ENCODE measurements at regions not wholly inside any gene's neighbourhood (a gene's known extent, or its start where the extent isn't known, plus 50 kb on each side); places are given as distances from the start of the nearest gene placed in this dataset.

GRCh38 chr16:65334081-65334480 is 212.2 kb upstream of the CDH11 start:
- no peak for TF ChIP-seq CTCF (IDR thresholded peaks at IDR 0.05; ENCODE audit: borderline replicate concordance, insufficient read depth, low read depth, low read length)
- no peak overlapping the region for H3K4me3 ChIP-seq (ENCODE audit: low read depth, low read length)

- no peak overlapping the region for H3K4me3 ChIP-seq (ENCODE audit: low read depth, low read length)
- TF ChIP-seq CTCF (IDR thresholded peaks at IDR 0.05; ENCODE audit: borderline replicate concordance, insufficient read depth, low read depth, low read length), result no peak
These were observed 211.4 kb upstream of the CDH11 start for GRCh38 chr16:65333283-65333682.

- no peak overlapping the region for H3K4me3 ChIP-seq (ENCODE audit: low read depth, low read length)
- no peak for TF ChIP-seq CTCF (IDR thresholded peaks at IDR 0.05; ENCODE audit: borderline replicate concordance, insufficient read depth, low read depth, low read length)
These were observed 205.5 kb upstream of the CDH11 start for GRCh38 chr16:65327346-65327745.

GRCh38 chr16:65323655-65324237 is 201.9 kb upstream of the CDH11 start:
- TF ChIP-seq CTCF (IDR thresholded peaks at IDR 0.05; ENCODE audit: borderline replicate concordance, insufficient read depth, low read depth, low read length), result no peak
- H3K4me3 ChIP-seq (ENCODE audit: low read depth, low read length), result no peak overlapping the region

GRCh38 chr16:65319621-65320231 is 197.9 kb upstream of the CDH11 start:
- no peak overlapping the region for H3K4me3 ChIP-seq (ENCODE audit: low read depth, low read length)
- no peak for TF ChIP-seq CTCF (IDR thresholded peaks at IDR 0.05; ENCODE audit: borderline replicate concordance, insufficient read depth, low read depth, low read length)

GRCh38 chr16:65318590-65319257 is 196.9 kb upstream of the CDH11 start:
- no peak overlapping the region for H3K4me3 ChIP-seq (ENCODE audit: low read depth, low read length)

More at GRCh38 chr16:65318590-65319257, 196.9 kb upstream of the CDH11 start:
- TF ChIP-seq CTCF (IDR thresholded peaks at IDR 0.05; ENCODE audit: borderline replicate concordance, insufficient read depth, low read depth, low read length), result no peak

All from GM12875 (cell line).